HS-27A (cell line): ENCODE measurements at regions not wholly inside any gene's neighbourhood (a gene's known extent, or its start where the extent isn't known, plus 50 kb on each side); places are given as distances from the start of the nearest gene placed in this dataset.
"Not testable (repeated sequence)": the region's sequence is repeated elsewhere in the genome, so short reads cannot be mapped to it uniquely, and the experiment has no call there.

Source experiments
- DNase-seq: peaks from one replicate; pipeline ENCODE4 v3.0.0-alpha.2; 2012; ENCODE audit warnings: low read depth, missing footprints

GRCh38 chr6:90463359-90463758 lies 123.5 kb downstream of the MAP3K7 start:
- no peak for DNase-seq

- no peak for DNase-seq
Measured at GRCh38 chr6:90462102-90462501, 124.8 kb downstream of the MAP3K7 start.

- no peak for DNase-seq
Measured at GRCh38 chr6:90461383-90461782, 125.5 kb downstream of the MAP3K7 start.

- DNase-seq: no peak
Measured at GRCh38 chr6:90460051-90460450, 126.8 kb downstream of the MAP3K7 start.

GRCh38 chr6:90459225-90459758 lies 127.6 kb downstream of the MAP3K7 start:
- no peak for DNase-seq

GRCh38 chr6:90458353-90459224 lies 128.3 kb downstream of the MAP3K7 start:
- DNase-seq: no peak

- no peak for DNase-seq
Measured at GRCh38 chr6:90457867-90458259, 129.0 kb downstream of the MAP3K7 start.

GRCh38 chr6:90456997-90457866 lies 129.6 kb downstream of the MAP3K7 start:
- not testable (repeated sequence) for DNase-seq

- DNase-seq: no peak
Measured at GRCh38 chr6:90456001-90456400, 130.9 kb downstream of the MAP3K7 start.

- DNase-seq: no peak
Measured at GRCh38 chr6:90454836-90455427, 131.9 kb downstream of the MAP3K7 start.

- DNase-seq: no peak
Measured at GRCh38 chr6:90450268-90450953, 136.5 kb downstream of the MAP3K7 start.

GRCh38 chr6:90449311-90449710 lies 137.6 kb downstream of the MAP3K7 start:
- DNase-seq: no peak

- DNase-seq: no peak
Measured at GRCh38 chr6:90448836-90449235, 138.0 kb downstream of the MAP3K7 start.

- DNase-seq: no peak
Measured at GRCh38 chr6:90446164-90446563, 140.7 kb downstream of the MAP3K7 start.

GRCh38 chr6:90445533-90446108 lies 141.3 kb downstream of the MAP3K7 start:
- no peak for DNase-seq

- no peak for DNase-seq
Measured at GRCh38 chr6:90444160-90444714, 142.6 kb downstream of the MAP3K7 start.

- DNase-seq: no peak
Measured at GRCh38 chr6:90442366-90442765, 144.5 kb downstream of the MAP3K7 start.

- DNase-seq: no peak
Measured at GRCh38 chr6:90440586-90441283, 144.1 kb upstream of the BACH2 start.

GRCh38 chr6:90439586-90439985 lies 142.9 kb upstream of the BACH2 start:
- DNase-seq: no peak

- DNase-seq: no peak
Measured at GRCh38 chr6:90436403-90436802, 139.8 kb upstream of the BACH2 start.
